ENCODE measurements at regions not wholly inside any gene's neighbourhood (a gene's known extent, or its start where the extent isn't known, plus 50 kb on each side); places are given as distances from the start of the nearest gene placed in this dataset.

- intact Hi-C loops (cut with DNase I; ENCODE audit: low total_unique reads), result no loop called here
- Histone ChIP-seq H3K4me1 (no peaks in the 10 kb centered on the region), H3K36me3 (no peaks in the 10 kb centered on the region), H3K27me3 (no peaks in the 10 kb centered on the region), H3K27ac (no peak overlapping the region), H3K4me3 (no peak overlapping the region), H3K9me3 (no peaks in the 10 kb centered on the region)
- no peak for DNase-seq
- TF ChIP-seq POLR2A (IDR thresholded peaks at IDR 0.05) (no peak), CTCF (IDR thresholded peaks at IDR 0.05 in 4 of 5, conservative IDR thresholded peaks at IDR 0.05 in 1 of 5) (no peak)
- in situ Hi-C loops (cut with MboI; ENCODE audit: low sequenced_read_pairs in 4 of 4), result no loop called here
- no peak for ATAC-seq
Observed at GRCh38 chr4:137378393-137378792, 153.9 kb downstream of the PCDH18 start.

- no peak overlapping the region for H3K27ac ChIP-seq
- no peaks in the 10 kb centered on the region for H3K27me3 ChIP-seq
- in situ Hi-C loops (cut with MboI; ENCODE audit: low sequenced_read_pairs in 4 of 4), result no loop called here
- no peaks in the 10 kb centered on the region for H3K36me3 ChIP-seq
- no peak for TF ChIP-seq POLR2A (IDR thresholded peaks at IDR 0.05)
- no peak for TF ChIP-seq CTCF (IDR thresholded peaks at IDR 0.05 in 4 of 5, conservative IDR thresholded peaks at IDR 0.05 in 1 of 5)
- ATAC-seq (no peak), DNase-seq (no peak)
- intact Hi-C loops (cut with DNase I; ENCODE audit: low total_unique reads), result no loop called here
- H3K9me3 ChIP-seq, result no peaks in the 10 kb centered on the region
- H3K4me3 ChIP-seq, result no peak overlapping the region
- no peaks in the 10 kb centered on the region for H3K4me1 ChIP-seq
Observed at GRCh38 chr4:137376312-137376711, 156.0 kb downstream of the PCDH18 start.

GRCh38 chr4:137375111-137375850, 157.0 kb downstream of the PCDH18 start:
- TF ChIP-seq CTCF (IDR thresholded peaks at IDR 0.05 in 4 of 5, conservative IDR thresholded peaks at IDR 0.05 in 1 of 5) (no peak), POLR2A (IDR thresholded peaks at IDR 0.05) (no peak)
- Histone ChIP-seq H3K27ac (no peak overlapping the region), H3K4me1 (no peaks in the 10 kb centered on the region), H3K27me3 (no peaks in the 10 kb centered on the region), H3K36me3 (no peaks in the 10 kb centered on the region), H3K9me3 (no peaks in the 10 kb centered on the region), H3K4me3 (no peak overlapping the region)
- DNase-seq, result no peak
- in situ Hi-C loops (cut with MboI; ENCODE audit: low sequenced_read_pairs in 4 of 4), result no loop called here
- intact Hi-C loops (cut with DNase I; ENCODE audit: low total_unique reads), result no loop called here
- no peak for ATAC-seq

- no peak for TF ChIP-seq CTCF (IDR thresholded peaks at IDR 0.05 in 4 of 5, conservative IDR thresholded peaks at IDR 0.05 in 1 of 5)
- TF ChIP-seq POLR2A (IDR thresholded peaks at IDR 0.05), result no peak
Observed at GRCh38 chr4:137370679-137371078, 161.6 kb downstream of the PCDH18 start.

GRCh38 chr4:137370206-137370633, 162.1 kb downstream of the PCDH18 start:
- H3K36me3 ChIP-seq, result no peaks in the 10 kb centered on the region
- ATAC-seq (no peak), DNase-seq (no peak)
- H3K9me3 ChIP-seq, result no peaks in the 10 kb centered on the region
- no peak overlapping the region for H3K27ac ChIP-seq
- no peak overlapping the region for H3K4me3 ChIP-seq
- H3K27me3 ChIP-seq, result no peaks in the 10 kb centered on the region
- intact Hi-C loops (cut with DNase I; ENCODE audit: low total_unique reads) (no loop called here), in situ Hi-C loops (cut with MboI; ENCODE audit: low sequenced_read_pairs in 4 of 4) (no loop called here)
- H3K4me1 ChIP-seq, result no peaks in the 10 kb centered on the region
- TF ChIP-seq POLR2A (IDR thresholded peaks at IDR 0.05) (no peak), CTCF (IDR thresholded peaks at IDR 0.05 in 4 of 5, conservative IDR thresholded peaks at IDR 0.05 in 1 of 5) (no peak)

More at GRCh38 chr4:137370679-137371078, 161.6 kb downstream of the PCDH18 start:
- Histone ChIP-seq H3K36me3 (no peaks in the 10 kb centered on the region), H3K27ac (no peak overlapping the region), H3K27me3 (no peaks in the 10 kb centered on the region), H3K9me3 (no peaks in the 10 kb centered on the region), H3K4me3 (no peak overlapping the region), H3K4me1 (no peaks in the 10 kb centered on the region)
- DNase-seq, result no peak
- ATAC-seq, result no peak
- intact Hi-C loops (cut with DNase I; ENCODE audit: low total_unique reads), result no loop called here
- in situ Hi-C loops (cut with MboI; ENCODE audit: low sequenced_read_pairs in 4 of 4), result no loop called here
